ENCODE measurements at regions not wholly inside any gene's neighbourhood (a gene's known extent, or its start where the extent isn't known, plus 50 kb on each side); places are given as distances from the start of the nearest gene placed in this dataset.

- no peak for TF ChIP-seq POLR2AphosphoS5 (IDR thresholded peaks at IDR 0.05)
- no peak for TF ChIP-seq EZH2 (IDR thresholded peaks at IDR 0.05; ENCODE audit: borderline replicate concordance, insufficient read depth, low read length, poor library complexity, severe bottlenecking)
- TF ChIP-seq EP300 (conservative IDR thresholded peaks at IDR 0.05; ENCODE audit: poor library complexity, severe bottlenecking) = no peak
- no peak for TF ChIP-seq CTCF (IDR thresholded peaks at IDR 0.05; ENCODE audit: poor library complexity, severe bottlenecking)
- no peak for TF ChIP-seq TAF1 (IDR thresholded peaks at IDR 0.05; ENCODE audit: low read depth)
- TF ChIP-seq SMC3 (conservative IDR thresholded peaks at IDR 0.05; ENCODE audit: poor library complexity) = no peak
- no peak for TF ChIP-seq RAD21 (conservative IDR thresholded peaks at IDR 0.05)
- TF ChIP-seq REST (IDR thresholded peaks at IDR 0.05; ENCODE audit: borderline replicate concordance) = no peak
Observed at GRCh38 chr12:131282292-131283080, 328.8 kb downstream of the ADGRD1 start.

Data from neural cell (in vitro differentiated cells).